HuH-7 (cell line): ENCODE measurements at regions not wholly inside any gene's neighbourhood (a gene's known extent, or its start where the extent isn't known, plus 50 kb on each side); places are given as distances from the start of the nearest gene placed in this dataset.

Experiments used
- DNase-seq: peaks from one replicate; pipeline ENCODE4 v3.0.0; 2011; ENCODE audit warnings: low spot score

GRCh38 chr6:71481011-71481410 lies 192.4 kb downstream of the OGFRL1 start:
- no peak for DNase-seq

GRCh38 chr6:71481801-71482200 lies 193.2 kb downstream of the OGFRL1 start:
- DNase-seq: no peak

- DNase-seq: no peak
Measured at GRCh38 chr6:71482742-71483141, 194.1 kb downstream of the OGFRL1 start.

GRCh38 chr6:71486461-71486860 lies 197.8 kb downstream of the OGFRL1 start:
- no peak for DNase-seq

GRCh38 chr6:71488186-71488585 lies 199.6 kb downstream of the OGFRL1 start:
- DNase-seq: no peak

DNA sequence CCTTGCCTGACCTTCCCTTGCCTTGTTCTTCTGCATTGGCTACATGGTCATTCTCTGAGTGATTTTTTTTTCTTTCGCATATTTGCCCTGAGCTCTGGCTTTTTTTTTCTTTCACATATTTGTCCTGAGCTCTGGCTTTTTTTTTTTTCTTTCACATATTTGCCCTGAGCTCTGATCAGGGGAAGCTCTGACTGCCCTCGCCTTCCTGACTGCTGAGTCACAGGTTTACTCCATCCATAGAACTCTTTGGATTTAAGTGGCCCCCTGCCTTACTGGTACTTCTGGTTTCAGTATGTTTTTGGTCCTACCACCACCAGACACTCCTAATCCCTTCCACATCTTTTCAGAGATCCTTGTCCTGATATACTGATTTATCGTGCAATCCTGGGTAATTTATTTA lies 201.1 kb downstream of the OGFRL1 start:
- no peak for DNase-seq

GRCh38 chr6:71490876-71491275 lies 202.3 kb downstream of the OGFRL1 start:
- no peak for DNase-seq

GRCh38 chr6:71491844-71492243 lies 203.2 kb downstream of the OGFRL1 start:
- no peak for DNase-seq

GRCh38 chr6:71492668-71493067 lies 204.1 kb downstream of the OGFRL1 start:
- no peak for DNase-seq

DNA sequence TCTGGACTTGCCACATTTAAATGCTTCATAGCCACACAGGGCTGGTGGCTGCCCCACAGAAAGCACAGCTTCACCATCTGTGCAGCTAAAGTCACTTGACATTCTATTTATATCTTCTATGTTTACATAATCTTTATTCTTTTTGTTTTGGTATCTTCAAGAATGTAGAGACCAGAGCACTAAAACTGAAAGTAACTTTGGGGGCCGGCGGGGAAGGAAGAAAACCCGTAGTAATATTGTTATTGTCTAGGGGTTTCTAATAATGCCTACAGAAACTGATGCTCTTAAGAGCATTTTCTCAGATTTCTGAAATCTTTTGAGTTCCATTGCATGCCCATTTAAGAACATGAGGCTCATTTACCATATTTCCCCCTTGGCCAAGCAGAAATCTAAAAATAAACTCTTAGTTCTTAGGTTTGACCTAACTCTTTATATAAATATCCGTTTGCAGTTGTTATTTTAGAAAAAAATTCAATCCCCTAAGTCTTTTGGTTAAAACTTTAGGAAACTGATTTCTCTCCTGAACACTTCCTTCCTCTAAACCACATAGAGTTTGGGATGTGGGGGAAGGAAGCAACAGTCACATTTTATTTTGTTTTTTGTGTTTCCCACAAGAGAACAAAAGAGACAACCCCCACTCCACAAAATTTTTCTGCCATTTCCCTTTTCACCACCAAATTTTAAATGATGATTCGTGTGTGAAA lies 207.6 kb downstream of the OGFRL1 start:
- no peak for DNase-seq

- no peak for DNase-seq
Measured at GRCh38 chr6:71496722-71497033, 208.1 kb downstream of the OGFRL1 start.

- DNase-seq: no peak
Measured at GRCh38 chr6:71498638-71499037, 210.0 kb downstream of the OGFRL1 start.

GRCh38 chr6:71499667-71500066 lies 211.1 kb downstream of the OGFRL1 start:
- no peak for DNase-seq

DNA sequence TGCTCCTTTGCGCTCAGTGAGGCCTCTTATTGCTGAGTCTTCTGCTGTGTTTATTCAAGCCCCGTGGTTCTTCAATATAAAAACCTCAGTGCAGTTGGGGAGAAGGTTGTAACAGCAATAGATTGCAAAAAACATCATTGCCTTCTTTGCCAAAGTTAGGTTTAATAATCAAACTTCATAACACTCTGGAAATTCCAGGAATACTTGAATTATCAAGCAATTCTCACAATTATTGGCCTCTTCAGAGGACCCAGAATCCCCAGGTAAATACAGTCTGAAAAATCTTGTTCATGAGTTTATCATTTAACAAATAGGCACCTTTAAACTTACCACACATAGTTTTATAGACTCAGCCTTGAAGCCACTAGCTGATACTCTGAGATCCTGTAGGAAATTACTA lies 213.6 kb downstream of the OGFRL1 start:
- DNase-seq: no peak

- no peak for DNase-seq
Measured at GRCh38 chr6:71502956-71503355, 214.3 kb downstream of the OGFRL1 start.

DNA sequence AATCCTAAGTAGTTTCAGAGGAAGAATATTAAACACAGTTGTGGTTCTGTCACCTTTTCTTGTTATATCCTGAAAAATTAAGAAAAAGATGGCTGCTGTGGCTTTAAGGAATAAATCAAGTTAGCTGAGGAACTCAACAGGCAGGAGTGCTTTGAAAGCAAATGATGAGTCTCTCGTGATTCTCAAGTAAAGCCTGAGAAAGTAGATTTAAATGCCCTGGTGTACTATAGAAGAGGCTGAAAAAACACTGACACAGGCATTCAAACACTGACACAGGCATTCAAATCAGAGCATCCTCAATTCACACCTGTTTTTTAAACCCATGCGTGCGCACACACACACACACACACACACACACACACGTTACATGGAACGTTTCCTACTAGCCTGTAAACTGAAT lies 218.6 kb downstream of the OGFRL1 start:
- DNase-seq: no peak

DNA sequence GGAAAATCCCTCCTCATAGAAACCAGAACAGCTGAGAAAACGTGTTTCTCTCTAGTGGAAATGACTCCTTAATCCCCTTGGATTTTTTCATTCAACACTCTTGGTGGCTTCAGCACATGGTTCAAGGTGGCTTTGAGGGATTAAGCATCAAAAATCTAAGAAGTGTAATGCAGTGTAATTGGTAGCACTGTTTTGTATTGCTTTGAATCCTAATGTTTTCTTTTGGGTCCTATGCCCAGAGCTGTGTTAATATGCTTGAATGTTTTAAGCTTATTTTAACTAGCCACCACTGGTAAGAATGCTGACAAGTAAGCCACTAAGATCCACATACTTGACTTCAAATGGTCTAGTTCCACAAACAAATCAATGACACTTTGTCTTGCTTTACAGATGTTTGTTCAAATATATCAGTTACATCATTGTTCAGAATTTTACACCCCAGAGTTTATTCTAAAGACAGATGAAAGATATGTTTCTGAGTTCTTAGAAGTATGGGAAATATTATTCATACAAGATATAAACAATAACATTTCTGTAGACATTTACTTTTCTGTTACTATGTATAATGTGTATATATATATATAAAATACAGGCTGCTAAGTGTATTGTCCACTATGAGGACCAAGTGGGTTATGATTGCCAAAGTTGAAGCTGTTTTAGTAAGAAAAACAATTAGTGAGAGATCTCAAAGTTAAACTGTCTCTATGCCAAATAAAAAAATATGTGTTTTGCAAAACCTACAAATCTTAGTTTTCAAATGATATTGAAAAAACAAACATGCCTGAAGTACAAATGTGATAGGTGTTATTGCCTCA lies 220.8 kb downstream of the OGFRL1 start:
- DNase-seq: no peak

DNA sequence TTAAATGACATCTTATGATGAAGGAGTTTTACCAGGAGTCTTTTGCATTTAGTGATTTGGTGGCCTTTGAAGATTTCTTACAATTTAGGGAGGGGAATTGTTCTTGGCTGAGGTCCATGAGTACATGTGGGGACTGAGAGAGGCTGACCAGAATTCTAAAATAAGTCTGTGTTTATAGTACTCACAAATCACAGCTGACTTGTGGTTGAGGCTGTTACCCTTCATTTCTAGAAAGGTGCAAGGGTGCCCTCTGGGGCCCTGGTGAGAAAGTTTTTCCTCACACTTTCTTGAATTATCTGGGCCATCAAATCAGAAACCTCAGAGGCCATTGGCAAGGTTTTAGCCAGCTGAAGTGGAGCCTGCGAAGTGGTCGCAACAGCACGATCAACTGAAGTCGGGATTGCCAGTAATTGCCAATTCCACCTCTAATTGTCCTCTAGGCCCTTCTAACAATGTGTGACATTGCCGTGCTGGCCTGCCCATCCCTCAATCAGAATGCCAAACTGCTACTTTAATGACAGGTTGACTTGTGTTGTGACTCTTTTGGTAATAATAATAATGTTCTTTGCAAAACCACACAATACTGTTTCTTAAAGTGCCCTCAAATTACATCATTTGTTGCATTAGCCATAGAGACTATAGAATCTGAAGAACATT lies 221.6 kb downstream of the OGFRL1 start:
- no peak for DNase-seq

DNA sequence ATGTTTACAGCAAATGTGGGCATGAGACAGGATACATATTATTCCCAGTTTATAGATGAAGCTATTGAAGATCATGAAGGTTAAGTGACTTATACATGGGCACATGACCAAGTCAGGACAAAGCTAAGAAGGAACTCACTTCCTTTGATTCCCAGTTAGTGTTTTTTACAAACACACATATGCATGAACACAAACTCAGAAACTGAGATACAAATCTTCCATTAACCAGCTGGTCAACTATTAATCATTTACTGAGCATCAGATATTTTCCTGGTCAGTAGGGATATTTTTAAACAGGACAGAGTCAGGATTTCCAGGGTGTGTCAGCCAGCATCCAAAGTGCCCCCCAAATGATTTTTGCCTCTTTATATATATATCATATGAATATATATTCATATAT lies 222.2 kb downstream of the OGFRL1 start:
- no peak for DNase-seq

- DNase-seq: no peak
Measured at GRCh38 chr6:71512256-71512655, 223.6 kb downstream of the OGFRL1 start.

DNA sequence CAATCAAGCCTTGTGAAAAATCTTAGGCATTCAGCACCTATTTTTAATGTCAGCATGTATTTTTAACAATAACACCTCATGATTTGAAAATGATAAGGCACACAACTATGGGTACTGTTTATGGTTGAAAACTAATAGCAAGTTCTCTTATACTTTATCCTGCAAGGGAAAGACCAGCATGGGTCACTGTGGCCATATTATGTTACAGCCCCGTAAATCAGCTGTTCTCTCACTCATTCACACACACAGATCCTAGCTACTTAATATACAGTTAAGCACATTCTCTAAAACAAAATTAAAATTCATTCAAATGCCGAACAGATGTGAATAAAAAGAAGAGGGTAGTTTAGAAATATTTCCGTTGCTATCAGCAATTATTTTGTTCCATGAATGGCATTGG lies 224.4 kb downstream of the OGFRL1 start:
- no peak for DNase-seq

DNA sequence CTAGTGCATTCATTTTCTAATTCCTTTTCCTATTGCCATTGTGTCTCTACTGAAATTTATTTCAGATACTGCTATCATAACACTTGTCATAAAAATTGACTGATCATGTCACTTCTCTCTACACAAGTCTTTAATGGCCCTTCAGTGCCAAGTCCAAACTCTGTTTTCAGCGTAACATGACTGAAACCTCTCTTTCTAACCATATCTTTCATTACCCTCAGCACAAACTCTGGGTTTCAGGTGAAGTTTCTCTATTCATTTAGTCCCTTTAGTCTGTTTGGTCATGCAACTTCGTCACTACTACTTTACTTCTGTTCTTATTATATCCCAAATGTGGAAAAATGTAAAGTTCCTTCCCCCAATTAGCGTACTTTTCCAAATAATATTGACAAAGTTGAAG lies 234.9 kb downstream of the OGFRL1 start:
- no peak for DNase-seq

GRCh38 chr6:71524201-71524600 lies 235.6 kb downstream of the OGFRL1 start:
- DNase-seq: no peak
